Colon (tissue), 2 donors: ENCODE measurements at regions not wholly inside any gene's neighbourhood (a gene's known extent, or its start where the extent isn't known, plus 50 kb on each side); places are given as distances from the start of the nearest gene placed in this dataset.
A peak's percentile ranks its signal among the peaks of the same experiment; 100 is the strongest.

Experiments
- FAIRE-seq: peaks from 2 replicates; lab custom pipeline; 2012; peaks lifted over from hg19 to GRCh38; lab: Jason Lieb, UNC
- donor health status: control.
- donor health status: control.

- FAIRE-seq: no peak
These were observed 588.3 kb upstream of the LMCD1 start for GRCh38 chr3:7913283-7913682.

GRCh38 chr3:7915356-7915755 is 586.3 kb upstream of the LMCD1 start:
- no peak for FAIRE-seq

- FAIRE-seq: no peak
These were observed 584.0 kb upstream of the LMCD1 start for GRCh38 chr3:7917443-7918151.

- FAIRE-seq: no peak
These were observed 581.4 kb upstream of the LMCD1 start for GRCh38 chr3:7920211-7920610.

GRCh38 chr3:7924228-7924627 is 577.4 kb upstream of the LMCD1 start:
- FAIRE-seq: peak; percentile 38

GRCh38 chr3:7927015-7927414 is 574.6 kb upstream of the LMCD1 start:
- no peak for FAIRE-seq

GRCh38 chr3:7927864-7928263 is 573.8 kb upstream of the LMCD1 start:
- FAIRE-seq: no peak

- no peak for FAIRE-seq
These were observed 572.2 kb upstream of the LMCD1 start for GRCh38 chr3:7929319-7929889.

GRCh38 chr3:7934362-7934761 is 567.3 kb upstream of the LMCD1 start:
- no peak for FAIRE-seq

GRCh38 chr3:7947930-7948329 is 553.7 kb upstream of the LMCD1 start:
- no peak for FAIRE-seq

GRCh38 chr3:7950890-7951289 is 550.7 kb upstream of the LMCD1 start:
- FAIRE-seq: no peak

GRCh38 chr3:7953449-7954014 is 548.1 kb upstream of the LMCD1 start:
- no peak for FAIRE-seq

- no peak for FAIRE-seq
These were observed 544.6 kb upstream of the LMCD1 start for GRCh38 chr3:7957024-7957423.

- no peak for FAIRE-seq
These were observed 542.5 kb upstream of the LMCD1 start for GRCh38 chr3:7959094-7959493.

GRCh38 chr3:7960601-7961000 is 541.0 kb upstream of the LMCD1 start:
- no peak for FAIRE-seq

- no peak for FAIRE-seq
These were observed 539.3 kb upstream of the LMCD1 start for GRCh38 chr3:7962301-7962700.

GRCh38 chr3:7964899-7965298 is 536.7 kb upstream of the LMCD1 start:
- no peak for FAIRE-seq

GRCh38 chr3:7973006-7973405 is 528.6 kb upstream of the LMCD1 start:
- FAIRE-seq: no peak

- no peak for FAIRE-seq
These were observed 524.2 kb upstream of the LMCD1 start for GRCh38 chr3:7977245-7978086.

GRCh38 chr3:7978087-7978422 is 523.6 kb upstream of the LMCD1 start:
- no peak for FAIRE-seq

- FAIRE-seq: no peak
These were observed 519.5 kb upstream of the LMCD1 start for GRCh38 chr3:7982126-7982525.

- FAIRE-seq: no peak
These were observed 502.2 kb upstream of the LMCD1 start for GRCh38 chr3:7999384-7999783.

- no peak for FAIRE-seq
These were observed 500.3 kb upstream of the LMCD1 start for GRCh38 chr3:8001307-8001706.
